IMR-90 (cell line): ENCODE measurements at regions not wholly inside any gene's neighbourhood (a gene's known extent, or its start where the extent isn't known, plus 50 kb on each side); places are given as distances from the start of the nearest gene placed in this dataset.

Source experiments
- ATAC-seq: fragments of 200-7000 bp; cut with Tn5 transposase; 2 replicates; pipeline ENCODE4 v1.9.1; 2020; ENCODE audit warnings: low read depth, mild to moderate bottlenecking, moderate library complexity
- BruUV-seq: library from RNA; stranded (reverse); fragments of 400-500 nt; replicated peaks from 2 replicates; lab custom pipeline; 2021; lab: Mats Ljungman, UMichigan
- CTCF ChIA-PET: fragments of 300-600 bp; formaldehyde crosslinking; extraction: SDS; loops from one replicate; lab custom pipeline; 2021; ENCODE audit warnings: antibody characterized with exemption; lab: Yijun Ruan, JAX
- POLR2A ChIA-PET: fragments of 300-600 bp; sonication (Branson Sonifier 250); formaldehyde crosslinking; loops from one replicate; lab custom pipeline; 2022; ENCODE audit warnings: antibody characterized with exemption; ENCODE audit not compliant: unreplicated experiment; lab: Charles Lee
- DNase-seq: peaks from one replicate; pipeline ENCODE4 v3.0.0; 2013
- H2AFZ ChIP-seq: replicated peaks from 2 replicates; pipeline ENCODE3; 2013; ENCODE audit warnings: low read length, mild to moderate bottlenecking; ENCODE audit not compliant: poor library complexity
- H2AK5ac ChIP-seq: 2 replicates; pipeline ENCODE4 v1.6.1; 2013; ENCODE audit warnings: low read depth, low read length, inconsistent platforms
- H2AK9ac ChIP-seq: replicated peaks from 2 replicates; pipeline ENCODE3; 2013; ENCODE audit warnings: mild to moderate bottlenecking, low read depth, low read length, moderate library complexity; ENCODE audit not compliant: poor library complexity
- H2BK120ac ChIP-seq: 2 replicates; pipeline ENCODE4 v1.6.1; 2013; ENCODE audit warnings: low read depth, low read length, inconsistent platforms
- H2BK15ac ChIP-seq: 3 replicates; pipeline ENCODE4 v1.6.1; 2013; ENCODE audit warnings: low read depth, low read length, inconsistent platforms
- H2BK20ac ChIP-seq: 2 replicates; pipeline ENCODE4 v1.6.1; 2013; ENCODE audit warnings: low read depth, mild to moderate bottlenecking, inconsistent platforms, low read length, moderate library complexity
- H2BK5ac ChIP-seq: 2 replicates; pipeline ENCODE4 v1.6.1; 2013; ENCODE audit warnings: mild to moderate bottlenecking, low read depth, low read length, inconsistent platforms; ENCODE audit not compliant: poor library complexity, severe bottlenecking
- H3K14ac ChIP-seq: replicated peaks from 2 replicates; pipeline ENCODE4 v1.6.1; 2013; ENCODE audit warnings: low read depth, low read length, inconsistent platforms
- H3K18ac ChIP-seq: 2 replicates; pipeline ENCODE4 v1.6.1; 2013; ENCODE audit warnings: low read depth, low read length, control low read depth
- H3K23ac ChIP-seq: 2 replicates; pipeline ENCODE4 v1.6.1; 2013; ENCODE audit warnings: low read depth, low read length, inconsistent platforms
- H3K27ac ChIP-seq: 2 replicates; pipeline ENCODE4 v1.5.1; 2013; ENCODE audit warnings: mild to moderate bottlenecking, control low read depth, low read length; ENCODE audit not compliant: insufficient read depth
- H3K27me3 ChIP-seq: 2 replicates; pipeline ENCODE4 v1.6.1; 2013; ENCODE audit warnings: low read length; ENCODE audit not compliant: control insufficient read depth, insufficient read depth
- H3K36me3 ChIP-seq: 2 replicates; pipeline ENCODE4 v1.6.1; 2013; ENCODE audit warnings: low read length, mixed read lengths; ENCODE audit not compliant: control insufficient read depth, insufficient read depth
- H3K4ac ChIP-seq: 2 replicates; pipeline ENCODE4 v1.6.1; 2013; ENCODE audit warnings: low read depth, low read length, inconsistent platforms
- H3K4me1 ChIP-seq: 2 replicates; pipeline ENCODE4 v1.6.1; 2013; ENCODE audit warnings: low read length, mixed read lengths; ENCODE audit not compliant: control insufficient read depth, insufficient read depth
- H3K4me2 ChIP-seq: 2 replicates; pipeline ENCODE4 v1.6.1; 2013; ENCODE audit warnings: low read depth, mild to moderate bottlenecking, control low read depth, low read length, moderate library complexity
- H3K4me3 ChIP-seq: 2 replicates; pipeline ENCODE4 v1.5.1; 2013; ENCODE audit warnings: low read depth, mild to moderate bottlenecking, control low read depth, low read length, moderate library complexity; ENCODE audit not compliant: insufficient read depth
- H3K56ac ChIP-seq: 2 replicates; pipeline ENCODE4 v1.6.1; 2013; ENCODE audit warnings: low read length, inconsistent platforms; ENCODE audit not compliant: insufficient read depth; ENCODE audit errors: extremely low read depth
- H3K79me1 ChIP-seq, 2 experiments: 2 replicates each; pipeline ENCODE4 v1.6.1; 2013; ENCODE audit warnings: low read length in 2 of 2, inconsistent platforms in 1 of 2, low read depth in 1 of 2
- H3K9ac ChIP-seq: 2 replicates; pipeline ENCODE4 v1.6.1; 2013; ENCODE audit warnings: low read depth, low read length, control low read depth
- H3K9me1 ChIP-seq: 2 replicates; pipeline ENCODE4 v1.6.1; 2013; ENCODE audit warnings: low read length, inconsistent platforms; ENCODE audit not compliant: insufficient read depth
- H3K9me3 ChIP-seq: 2 replicates; pipeline ENCODE4 v1.6.1; 2013; ENCODE audit warnings: low read length; ENCODE audit not compliant: control insufficient read depth, insufficient read depth
- H4K20me1 ChIP-seq: 2 replicates; pipeline ENCODE4 v1.6.1; 2013; ENCODE audit warnings: low read length, inconsistent platforms; ENCODE audit not compliant: insufficient read depth
- H4K5ac ChIP-seq: 2 replicates; pipeline ENCODE4 v1.6.1; 2013; ENCODE audit warnings: mild to moderate bottlenecking, low read depth, low read length, control low read depth
- H4K8ac ChIP-seq, 2 experiments: 2 replicates each; pipeline ENCODE4 v1.6.1; 2013; ENCODE audit warnings: low read depth in 2 of 2, low read length in 2 of 2, control low read depth in 1 of 2, inconsistent platforms in 1 of 2
- H4K91ac ChIP-seq: 2 replicates; pipeline ENCODE4 v1.6.1; 2013; ENCODE audit warnings: low read depth, low read length, inconsistent platforms; ENCODE audit not compliant: insufficient read depth
- BHLHE40 ChIP-seq: fragments of 150-350 bp; IDR thresholded peaks from 2 replicates; pipeline ENCODE4 v1.6.1; 2016; ENCODE audit warnings: mild to moderate bottlenecking, low read depth, low read length
- CEBPB ChIP-seq: IDR thresholded peaks from 2 replicates; pipeline ENCODE4 v1.6.1; 2012; ENCODE audit warnings: low read depth, low read length, improper control_type of control experiment
- CHD1 ChIP-seq: IDR thresholded peaks from 2 replicates; pipeline ENCODE4 v1.6.1; 2012; ENCODE audit warnings: low read depth, low read length, improper control_type of control experiment
- FOS ChIP-seq: fragments of 150-350 bp; IDR thresholded peaks from 2 replicates; pipeline ENCODE4 v1.6.1; 2016; ENCODE audit warnings: low read depth, low read length
- MAFK ChIP-seq: IDR thresholded peaks from 2 replicates; pipeline ENCODE4 v1.6.1; 2012; ENCODE audit warnings: low read depth, low read length, improper control_type of control experiment
- MAZ ChIP-seq: IDR thresholded peaks from 2 replicates; pipeline ENCODE4 v1.6.1; 2012; ENCODE audit warnings: low read depth, mild to moderate bottlenecking, low read length, improper control_type of control experiment, moderate library complexity, borderline replicate concordance
- MXI1 ChIP-seq: IDR thresholded peaks from 2 replicates; pipeline ENCODE4 v1.6.1; 2012; ENCODE audit warnings: low read depth, mild to moderate bottlenecking, low read length, moderate library complexity, borderline replicate concordance
- NFE2L2 ChIP-seq: fragments of 150-350 bp; IDR thresholded peaks from 2 replicates; pipeline ENCODE4 v1.6.1; 2016; ENCODE audit warnings: low read depth, mild to moderate bottlenecking, low read length
- POLR2A ChIP-seq: IDR thresholded peaks from 2 replicates; pipeline ENCODE4 v1.6.1; 2012; ENCODE audit warnings: mild to moderate bottlenecking, low read depth, low read length
- RAD21 ChIP-seq: IDR thresholded peaks from 2 replicates; pipeline ENCODE4 v1.6.1; 2012; ENCODE audit warnings: low read length, improper control_type of control experiment
- RCOR1 ChIP-seq: IDR thresholded peaks from 2 replicates; pipeline ENCODE4 v1.6.1; 2012; ENCODE audit warnings: mild to moderate bottlenecking, low read length, improper control_type of control experiment; ENCODE audit not compliant: insufficient replicate concordance
- RFX5 ChIP-seq: IDR thresholded peaks from 2 replicates; pipeline ENCODE4 v1.8.0; 2012; ENCODE audit warnings: low read depth, mild to moderate bottlenecking, low read length, moderate library complexity
- SMC3 ChIP-seq: fragments of 150-350 bp; IDR thresholded peaks from 2 replicates; pipeline ENCODE4 v1.6.1; 2016; ENCODE audit warnings: low read depth, mild to moderate bottlenecking, antibody characterized with exemption, low read length, moderate library complexity
- WGBS, 2 experiments: methylation state at CpG; one replicate each; pipeline versions ENCODE4 v1.1.5 to v1.1.7; 2013; ENCODE audit warnings: missing lambda C conversion rate in 2 of 2; ENCODE audit not compliant: insufficient read length in 1 of 2; ENCODE audit errors: extremely low coverage in 2 of 2; 5-methylcytosine and 5-hydroxymethylcytosine counted together
- dilution Hi-C: fragments of 300-500 bp; cut with HindIII; formaldehyde crosslinking; loops from one replicate; pipeline ENCODE4 v1.14.3; 2018; ENCODE audit warnings: low sequenced_read_pairs; ENCODE audit not compliant: unreplicated experiment
- in situ Hi-C: fragments of 300-500 bp; cut with MboI; formaldehyde crosslinking; loops from 3 replicates; pipeline ENCODE4 v1.14.3; 2019; ENCODE audit warnings: low sequenced_read_pairs, inconsistent platforms, mixed read lengths
- intact Hi-C: fragments of 100-400 bp; cut with micrococcal nuclease; formaldehyde crosslinking; loops from 2 replicates; pipeline ENCODE4 v1.10.0; 2022
- TF ChIP-seq, protein P1 (sequence below): fragments of 150-350 bp; IDR thresholded peaks from 2 replicates; pipeline ENCODE4 v1.6.1; 2016; ENCODE audit warnings: low read depth, mild to moderate bottlenecking, low read length, moderate library complexity, borderline replicate concordance
- TF ChIP-seq, protein P2 (sequence below): conservative IDR thresholded peaks from 2 replicates; pipeline ENCODE4 v1.5.1; 2012; ENCODE audit warnings: mild to moderate bottlenecking, low read depth, low read length, improper control_type of control experiment

DNA sequence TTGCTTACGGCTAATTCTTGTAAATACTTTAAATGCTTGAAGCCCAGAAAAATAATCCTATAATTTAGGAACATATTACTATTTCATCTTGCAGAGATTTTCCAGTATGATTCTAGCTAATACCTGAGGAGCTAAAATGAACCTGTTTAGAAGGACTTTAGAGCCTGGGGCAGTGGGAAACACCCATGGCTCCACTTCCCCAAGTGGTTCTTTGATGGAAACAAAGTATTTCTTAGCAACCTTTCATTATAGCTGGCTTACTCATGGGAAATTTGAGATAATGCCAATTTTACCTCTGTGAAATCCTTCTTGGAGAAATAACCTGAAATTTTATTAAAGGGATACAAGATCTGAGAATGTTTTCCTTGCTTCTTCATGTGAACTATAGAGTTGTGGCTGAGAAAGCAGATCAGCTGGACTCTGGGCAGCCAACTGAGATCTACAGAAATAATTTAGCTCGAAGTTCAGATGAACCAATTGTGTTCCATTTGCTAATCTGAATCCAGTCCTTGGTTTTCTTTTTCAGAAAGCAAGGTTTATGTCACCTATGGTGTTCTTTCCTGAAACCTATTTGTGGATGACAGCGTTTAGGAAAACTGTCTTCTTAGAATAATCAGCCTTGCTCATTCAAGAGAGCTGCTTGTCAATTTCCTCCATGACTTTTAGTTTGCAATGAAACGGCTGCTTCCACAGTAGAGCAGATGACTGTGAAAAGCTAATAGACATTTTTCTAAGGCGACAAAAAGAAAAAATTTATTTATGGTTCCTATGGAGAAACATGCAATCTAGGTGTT, 141.8 kb upstream of the CPM start:
- no peak overlapping the region for H3K4ac ChIP-seq
- H3K9me1 ChIP-seq: no peaks in the 10 kb centered on the region
- no peak overlapping the region for H4K5ac ChIP-seq
- H3K27me3 ChIP-seq: no peaks in the 10 kb centered on the region; the same call in 1 of the 2 replicates
- ChIA-PET CTCF (interaction anchor here (0.7 to 1.2 kb wide), 2 partner anchors 10 to 68 kb away, joined by 3 read pairs; no protein-coding TSS in a partner anchor), POLR2A (no interaction called here)
- in situ Hi-C loops: loop anchor here (5.0 kb wide), 1 partner anchor 202 kb away; no protein-coding TSS in a partner anchor
- H3K4me2 ChIP-seq: no peak overlapping the region
- no peak overlapping the region for H4K91ac ChIP-seq
- no peak overlapping the region for H3K23ac ChIP-seq
- H3K18ac ChIP-seq: no peak overlapping the region
- no peak overlapping the region for H3K56ac ChIP-seq
- H3K36me3 ChIP-seq: no peaks in the 10 kb centered on the region
- H2AFZ ChIP-seq: no peak overlapping the region
- no peak overlapping the region for H3K4me3 ChIP-seq
- H3K9ac ChIP-seq: no peak overlapping the region
- H3K4me1 ChIP-seq: 0 out of 2 replicates have a peak, but pooled peaks cover 2% of the 10 kb centered on the region
- H4K20me1 ChIP-seq: no peaks in the 10 kb centered on the region
- BruUV-seq: no TSS peak
- DNase-seq: no peak
- H2BK20ac ChIP-seq: no peak overlapping the region
- no peak overlapping the region for H3K14ac ChIP-seq
- H2BK120ac ChIP-seq: no peak overlapping the region
- no peaks in the 10 kb centered on the region for H3K9me3 ChIP-seq
- no peak overlapping the region for H2AK5ac ChIP-seq
- H2BK5ac ChIP-seq: no peak overlapping the region
- H2BK15ac ChIP-seq: no peak overlapping the region
- 63% methylated on average over 1 of the region's 5 CpGs; no CpG with 5 or more reads in 1 of the 2 experiments for WGBS, 2 experiments
- no peak overlapping the region for H4K8ac ChIP-seq
- no peak overlapping the region for H3K27ac ChIP-seq
- H3K79me1 ChIP-seq: no peaks in the 10 kb centered on the region
- no peak for ATAC-seq
- dilution Hi-C loops: no loop called here
- H2AK9ac ChIP-seq: no peak overlapping the region
- intact Hi-C loops: no loop called here
- TF ChIP-seq CEBPB: no peak
- TF ChIP-seq BHLHE40: no peak
- no peak for TF ChIP-seq POLR2A
- TF ChIP-seq FOS: no peak
- no peak for TF ChIP-seq SMC3
- no peak for TF ChIP-seq NFE2L2
- TF ChIP-seq, protein P1, sequence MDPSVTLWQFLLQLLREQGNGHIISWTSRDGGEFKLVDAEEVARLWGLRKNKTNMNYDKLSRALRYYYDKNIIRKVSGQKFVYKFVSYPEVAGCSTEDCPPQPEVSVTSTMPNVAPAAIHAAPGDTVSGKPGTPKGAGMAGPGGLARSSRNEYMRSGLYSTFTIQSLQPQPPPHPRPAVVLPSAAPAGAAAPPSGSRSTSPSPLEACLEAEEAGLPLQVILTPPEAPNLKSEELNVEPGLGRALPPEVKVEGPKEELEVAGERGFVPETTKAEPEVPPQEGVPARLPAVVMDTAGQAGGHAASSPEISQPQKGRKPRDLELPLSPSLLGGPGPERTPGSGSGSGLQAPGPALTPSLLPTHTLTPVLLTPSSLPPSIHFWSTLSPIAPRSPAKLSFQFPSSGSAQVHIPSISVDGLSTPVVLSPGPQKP: no peak
- no peak for TF ChIP-seq RCOR1
- TF ChIP-seq, protein P2, sequence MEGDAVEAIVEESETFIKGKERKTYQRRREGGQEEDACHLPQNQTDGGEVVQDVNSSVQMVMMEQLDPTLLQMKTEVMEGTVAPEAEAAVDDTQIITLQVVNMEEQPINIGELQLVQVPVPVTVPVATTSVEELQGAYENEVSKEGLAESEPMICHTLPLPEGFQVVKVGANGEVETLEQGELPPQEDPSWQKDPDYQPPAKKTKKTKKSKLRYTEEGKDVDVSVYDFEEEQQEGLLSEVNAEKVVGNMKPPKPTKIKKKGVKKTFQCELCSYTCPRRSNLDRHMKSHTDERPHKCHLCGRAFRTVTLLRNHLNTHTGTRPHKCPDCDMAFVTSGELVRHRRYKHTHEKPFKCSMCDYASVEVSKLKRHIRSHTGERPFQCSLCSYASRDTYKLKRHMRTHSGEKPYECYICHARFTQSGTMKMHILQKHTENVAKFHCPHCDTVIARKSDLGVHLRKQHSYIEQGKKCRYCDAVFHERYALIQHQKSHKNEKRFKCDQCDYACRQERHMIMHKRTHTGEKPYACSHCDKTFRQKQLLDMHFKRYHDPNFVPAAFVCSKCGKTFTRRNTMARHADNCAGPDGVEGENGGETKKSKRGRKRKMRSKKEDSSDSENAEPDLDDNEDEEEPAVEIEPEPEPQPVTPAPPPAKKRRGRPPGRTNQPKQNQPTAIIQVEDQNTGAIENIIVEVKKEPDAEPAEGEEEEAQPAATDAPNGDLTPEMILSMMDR: no peak
- TF ChIP-seq MAFK: no peak
- TF ChIP-seq RAD21: no peak
- TF ChIP-seq RFX5: no peak
- TF ChIP-seq MAZ: no peak
- no peak for TF ChIP-seq CHD1
- no peak for TF ChIP-seq MXI1
